H7 (cell line): ENCODE measurements at regions not wholly inside any gene's neighbourhood (a gene's known extent, or its start where the extent isn't known, plus 50 kb on each side); places are given as distances from the start of the nearest gene placed in this dataset.

ENCODE experiments used
- DNase-seq: peaks from one replicate; pipeline ENCODE4 v3.0.0; 2012
- H3K27me3 ChIP-seq: 2 replicates; pipeline ENCODE4 v1.6.0; 2011; ENCODE audit warnings: mild to moderate bottlenecking, low read length; ENCODE audit not compliant: control insufficient read depth, insufficient read depth
- H3K36me3 ChIP-seq: replicated peaks from 2 replicates; pipeline ENCODE4 v1.5.1; 2011; ENCODE audit warnings: low read length; ENCODE audit not compliant: control insufficient read depth, insufficient read depth
- H3K4me3 ChIP-seq: 2 replicates; pipeline ENCODE4 v1.5.1; 2011; ENCODE audit warnings: low read depth, mild to moderate bottlenecking, control low read depth, low read length, moderate library complexity; ENCODE audit not compliant: insufficient read depth

- no peaks in the 10 kb centered on the region for H3K36me3 ChIP-seq
- no peak for DNase-seq
- no peaks in the 10 kb centered on the region for H3K27me3 ChIP-seq
- H3K4me3 ChIP-seq, result no peak overlapping the region
These were observed 445.6 kb downstream of the NFIB start for GRCh38 chr9:13868336-13868735.

- H3K36me3 ChIP-seq, result no peaks in the 10 kb centered on the region
- H3K4me3 ChIP-seq, result no peak overlapping the region
- no peak for DNase-seq
- no peaks in the 10 kb centered on the region for H3K27me3 ChIP-seq
These were observed 448.1 kb downstream of the NFIB start for GRCh38 chr9:13865869-13866268.

GRCh38 chr9:13863112-13863511 lies 450.8 kb downstream of the NFIB start:
- no peak for DNase-seq
- Histone ChIP-seq H3K36me3 (no peaks in the 10 kb centered on the region), H3K27me3 (no peaks in the 10 kb centered on the region), H3K4me3 (no peak overlapping the region)

GRCh38 chr9:13862654-13863053 lies 451.3 kb downstream of the NFIB start:
- Histone ChIP-seq H3K4me3 (no peak overlapping the region), H3K27me3 (no peaks in the 10 kb centered on the region), H3K36me3 (no peaks in the 10 kb centered on the region)
- no peak for DNase-seq

- H3K4me3 ChIP-seq, result no peak overlapping the region
- DNase-seq, result no peak
- no peaks in the 10 kb centered on the region for H3K36me3 ChIP-seq
- H3K27me3 ChIP-seq, result no peaks in the 10 kb centered on the region
These were observed 452.8 kb downstream of the NFIB start for GRCh38 chr9:13860946-13861640.

GRCh38 chr9:13860019-13860418 lies 453.9 kb downstream of the NFIB start:
- Histone ChIP-seq H3K36me3 (no peaks in the 10 kb centered on the region), H3K27me3 (no peaks in the 10 kb centered on the region), H3K4me3 (no peak overlapping the region)
- no peak for DNase-seq

- no peak for DNase-seq
- no peaks in the 10 kb centered on the region for H3K27me3 ChIP-seq
- no peaks in the 10 kb centered on the region for H3K36me3 ChIP-seq
- no peak overlapping the region for H3K4me3 ChIP-seq
These were observed 456.4 kb downstream of the NFIB start for GRCh38 chr9:13857521-13857920.

- DNase-seq, result no peak
These were observed 466.7 kb downstream of the NFIB start for GRCh38 chr9:13847270-13847669.

GRCh38 chr9:13845460-13845859 lies 468.5 kb downstream of the NFIB start:
- DNase-seq, result no peak
- Histone ChIP-seq H3K4me3 (no peak overlapping the region), H3K27me3 (no peaks in the 10 kb centered on the region), H3K36me3 (no peaks in the 10 kb centered on the region)

More at GRCh38 chr9:13847270-13847669, 466.7 kb downstream of the NFIB start:
- H3K4me3 ChIP-seq, result no peak overlapping the region
- H3K27me3 ChIP-seq, result no peaks in the 10 kb centered on the region
- H3K36me3 ChIP-seq, result no peaks in the 10 kb centered on the region

GRCh38 chr9:13841746-13842462 lies 472.0 kb downstream of the NFIB start:
- Histone ChIP-seq H3K36me3 (no peaks in the 10 kb centered on the region), H3K4me3 (no peak overlapping the region), H3K27me3 (no peaks in the 10 kb centered on the region)
- peak; percentile 11 for DNase-seq

- Histone ChIP-seq H3K36me3 (no peaks in the 10 kb centered on the region), H3K4me3 (no peak overlapping the region), H3K27me3 (no peaks in the 10 kb centered on the region)
- DNase-seq, result no peak
These were observed 481.5 kb downstream of the NFIB start for GRCh38 chr9:13832446-13832845.

- DNase-seq, result no peak
- Histone ChIP-seq H3K36me3 (no peaks in the 10 kb centered on the region), H3K27me3 (no peaks in the 10 kb centered on the region), H3K4me3 (no peak overlapping the region)
These were observed 490.9 kb downstream of the NFIB start for GRCh38 chr9:13823026-13823425.

- Histone ChIP-seq H3K4me3 (no peak overlapping the region), H3K36me3 (no peaks in the 10 kb centered on the region), H3K27me3 (no peaks in the 10 kb centered on the region)
- no peak for DNase-seq
These were observed 496.1 kb downstream of the NFIB start for GRCh38 chr9:13817754-13818278.

GRCh38 chr9:13816837-13817236 lies 497.1 kb downstream of the NFIB start:
- Histone ChIP-seq H3K4me3 (no peak overlapping the region), H3K27me3 (no peaks in the 10 kb centered on the region), H3K36me3 (no peaks in the 10 kb centered on the region)
- no peak for DNase-seq

GRCh38 chr9:13814647-13815400 lies 499.1 kb downstream of the NFIB start:
- H3K27me3 ChIP-seq, result no peaks in the 10 kb centered on the region

More at GRCh38 chr9:13814647-13815400, 499.1 kb downstream of the NFIB start:
- no peak for DNase-seq
- Histone ChIP-seq H3K36me3 (no peaks in the 10 kb centered on the region), H3K4me3 (no peak overlapping the region)
